ENCODE measurements at regions not wholly inside any gene's neighbourhood (a gene's known extent, or its start where the extent isn't known, plus 50 kb on each side); places are given as distances from the start of the nearest gene placed in this dataset.

- no peak for TF ChIP-seq CTCF (IDR thresholded peaks at IDR 0.05)
- no peak for TF ChIP-seq EP300 (IDR thresholded peaks at IDR 0.05)
- TF ChIP-seq POLR2AphosphoS5 (IDR thresholded peaks at IDR 0.05), result no peak
- no peak for TF ChIP-seq POLR2A (IDR thresholded peaks at IDR 0.05)
Observed at GRCh38 chr10:64374346-64374745, 853.1 kb downstream of the REEP3 start.
